GM19043 (cell line): ENCODE measurements at regions not wholly inside any gene's neighbourhood (a gene's known extent, or its start where the extent isn't known, plus 50 kb on each side); places are given as distances from the start of the nearest gene placed in this dataset.

Experiments used
- ATAC-seq: cut with Tn5 transposase; IDR thresholded peaks from one replicate; pipeline ENCODE4 v1.9.1; 2021; ENCODE audit warnings: low read depth; ENCODE audit not compliant: unreplicated experiment

- ATAC-seq, result no peak
Measured at GRCh38 chr18:78296166-78296565, 683.5 kb upstream of the SALL3 start.

- no peak for ATAC-seq
Measured at GRCh38 chr18:78297048-78297447, 682.6 kb upstream of the SALL3 start.

- ATAC-seq, result no peak
Measured at GRCh38 chr18:78303519-78304191, 676.0 kb upstream of the SALL3 start.

- no peak for ATAC-seq
Measured at GRCh38 chr18:78304192-78305164, 675.1 kb upstream of the SALL3 start.

- no peak for ATAC-seq
Measured at GRCh38 chr18:78305789-78306188, 673.8 kb upstream of the SALL3 start.

GRCh38 chr18:78309307-78309706 is 670.3 kb upstream of the SALL3 start:
- no peak for ATAC-seq

- no peak for ATAC-seq
Measured at GRCh38 chr18:78309924-78310323, 669.7 kb upstream of the SALL3 start.

- ATAC-seq, result no peak
Measured at GRCh38 chr18:78319264-78319663, 660.4 kb upstream of the SALL3 start.

GRCh38 chr18:78319961-78320360 is 659.7 kb upstream of the SALL3 start:
- no peak for ATAC-seq

- ATAC-seq, result no peak
Measured at GRCh38 chr18:78321402-78321801, 658.2 kb upstream of the SALL3 start.

GRCh38 chr18:78323453-78324197 is 656.0 kb upstream of the SALL3 start:
- ATAC-seq, result no peak

GRCh38 chr18:78327643-78328042 is 652.0 kb upstream of the SALL3 start:
- ATAC-seq, result no peak

GRCh38 chr18:78330766-78331165 is 648.9 kb upstream of the SALL3 start:
- no peak for ATAC-seq

GRCh38 chr18:78352910-78353309 is 626.7 kb upstream of the SALL3 start:
- no peak for ATAC-seq

GRCh38 chr18:78362198-78362597 is 617.4 kb upstream of the SALL3 start:
- ATAC-seq, result no peak

- no peak for ATAC-seq
Measured at GRCh38 chr18:78363556-78364387, 615.8 kb upstream of the SALL3 start.

GRCh38 chr18:78364388-78364960 is 615.1 kb upstream of the SALL3 start:
- ATAC-seq, result no peak

GRCh38 chr18:78367996-78368395 is 611.6 kb upstream of the SALL3 start:
- no peak for ATAC-seq

- ATAC-seq, result no peak
Measured at GRCh38 chr18:78368726-78369125, 610.9 kb upstream of the SALL3 start.

- ATAC-seq, result no peak
Measured at GRCh38 chr18:78376046-78376445, 603.6 kb upstream of the SALL3 start.
